GM19328 (cell line): ENCODE measurements at regions not wholly inside any gene's neighbourhood (a gene's known extent, or its start where the extent isn't known, plus 50 kb on each side); places are given as distances from the start of the nearest gene placed in this dataset.
"Not testable (repeated sequence)": the region's sequence is repeated elsewhere in the genome, so short reads cannot be mapped to it uniquely, and the experiment has no call there.

ENCODE experiments used
- ATAC-seq: cut with Tn5 transposase; IDR thresholded peaks from one replicate; pipeline ENCODE4 v1.9.1; 2021; ENCODE audit warnings: mild to moderate bottlenecking, moderate library complexity; ENCODE audit not compliant: unreplicated experiment

- ATAC-seq: no peak
Measured at GRCh38 chr12:13570005-13570694, 373.6 kb downstream of the EMP1 start.

GRCh38 chr12:13566292-13566691, 369.8 kb downstream of the EMP1 start:
- ATAC-seq: no peak

- ATAC-seq: no peak
Measured at GRCh38 chr12:13564266-13564810, 367.8 kb downstream of the EMP1 start.

- no peak for ATAC-seq
Measured at GRCh38 chr12:13563743-13564125, 367.2 kb downstream of the EMP1 start.

- no peak for ATAC-seq
Measured at GRCh38 chr12:13562915-13563742, 366.6 kb downstream of the EMP1 start.

- ATAC-seq: no peak
Measured at GRCh38 chr12:13561923-13562322, 365.4 kb downstream of the EMP1 start.

GRCh38 chr12:13559318-13559978, 362.9 kb downstream of the EMP1 start:
- ATAC-seq: no peak

GRCh38 chr12:13552830-13553229, 356.3 kb downstream of the EMP1 start:
- ATAC-seq: no peak

GRCh38 chr12:13547283-13547682, 350.8 kb downstream of the EMP1 start:
- ATAC-seq: no peak

GRCh38 chr12:13546231-13546630, 349.7 kb downstream of the EMP1 start:
- ATAC-seq: no peak

GRCh38 chr12:13539051-13539450, 342.5 kb downstream of the EMP1 start:
- no peak for ATAC-seq

- no peak for ATAC-seq
Measured at GRCh38 chr12:13538136-13538535, 341.6 kb downstream of the EMP1 start.

GRCh38 chr12:13537623-13538022, 341.1 kb downstream of the EMP1 start:
- ATAC-seq: no peak

- ATAC-seq: peak; percentile 88
Measured at GRCh38 chr12:13536219-13536910, 339.8 kb downstream of the EMP1 start.

- ATAC-seq: no peak
Measured at GRCh38 chr12:13534645-13535398, 338.3 kb downstream of the EMP1 start.

GRCh38 chr12:13534242-13534641, 337.7 kb downstream of the EMP1 start:
- ATAC-seq: no peak

- no peak for ATAC-seq
Measured at GRCh38 chr12:13530966-13531365, 334.4 kb downstream of the EMP1 start.

- not testable (repeated sequence) for ATAC-seq
Measured at GRCh38 chr12:13526185-13526921, 329.8 kb downstream of the EMP1 start.

- ATAC-seq: no peak
Measured at GRCh38 chr12:13523536-13524307, 327.2 kb downstream of the EMP1 start.
